ENCODE measurements at regions not wholly inside any gene's neighbourhood (a gene's known extent, or its start where the extent isn't known, plus 50 kb on each side); places are given as distances from the start of the nearest gene placed in this dataset.

DNA sequence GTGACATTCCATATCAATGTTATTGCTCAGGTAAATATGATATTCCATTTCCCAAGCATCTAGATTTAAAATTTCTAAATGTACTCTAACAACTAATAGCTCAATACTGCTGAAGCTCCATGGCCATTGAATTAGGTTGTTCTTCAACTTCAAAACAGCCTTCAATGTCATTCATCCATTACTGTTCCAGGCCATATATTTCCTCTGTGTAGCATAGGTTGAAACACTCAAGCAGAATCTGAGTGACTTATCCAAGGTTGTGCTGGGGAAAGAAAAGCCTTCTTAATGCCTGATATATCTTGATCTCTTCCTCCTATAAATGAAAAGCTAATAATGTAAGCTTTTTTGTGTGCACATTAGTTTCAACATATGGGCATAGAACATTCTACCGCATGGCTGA lies 142.1 kb upstream of the ARL4C start:
- H3K36me3 ChIP-seq (ENCODE audit: insufficient read depth, low read length): no peaks in the 10 kb centered on the region
- H4K20me1 ChIP-seq (ENCODE audit: insufficient read depth): no peaks in the 10 kb centered on the region
- H3K4me3 ChIP-seq (ENCODE audit: low read length): no peak overlapping the region
- H3K9me2 ChIP-seq (ENCODE audit: insufficient read depth, low read length): no peaks in the 10 kb centered on the region
- TF ChIP-seq TAF1 (IDR thresholded peaks at IDR 0.05; ENCODE audit: low read depth) (no peak), CTCF (IDR thresholded peaks at IDR 0.05; ENCODE audit: poor library complexity, severe bottlenecking) (no peak), EP300 (conservative IDR thresholded peaks at IDR 0.05; ENCODE audit: poor library complexity, severe bottlenecking) (no peak), EZH2 (IDR thresholded peaks at IDR 0.05; ENCODE audit: borderline replicate concordance, insufficient read depth, low read length, poor library complexity, severe bottlenecking) (no peak), RAD21 (conservative IDR thresholded peaks at IDR 0.05) (no peak), SMC3 (conservative IDR thresholded peaks at IDR 0.05; ENCODE audit: poor library complexity) (no peak), POLR2AphosphoS5 (IDR thresholded peaks at IDR 0.05) (no peak), MXI1 (conservative IDR thresholded peaks at IDR 0.05; ENCODE audit: poor library complexity, severe bottlenecking) (no peak), REST (IDR thresholded peaks at IDR 0.05; ENCODE audit: borderline replicate concordance) (no peak)
- H3K9me3 ChIP-seq (ENCODE audit: low read length): no peaks in the 10 kb centered on the region
- H3F3A ChIP-seq (ENCODE audit: insufficient read depth, low read length, poor library complexity, severe bottlenecking): no peaks in the 10 kb centered on the region
- H3K27ac ChIP-seq (ENCODE audit: low read length): no peak overlapping the region
- no peak overlapping the region for H2AFZ ChIP-seq (ENCODE audit: low read depth, low read length)
- H3K9ac ChIP-seq (ENCODE audit: low read length): no peak overlapping the region
- no peaks in the 10 kb centered on the region for H3K27me3 ChIP-seq (ENCODE audit: insufficient read depth, low read depth, low read length)
- H3K79me2 ChIP-seq (replicated peaks; ENCODE audit: insufficient read depth, low read length): no peaks in the 10 kb centered on the region
- H3K4me2 ChIP-seq (ENCODE audit: low read length): no peak overlapping the region

DNA sequence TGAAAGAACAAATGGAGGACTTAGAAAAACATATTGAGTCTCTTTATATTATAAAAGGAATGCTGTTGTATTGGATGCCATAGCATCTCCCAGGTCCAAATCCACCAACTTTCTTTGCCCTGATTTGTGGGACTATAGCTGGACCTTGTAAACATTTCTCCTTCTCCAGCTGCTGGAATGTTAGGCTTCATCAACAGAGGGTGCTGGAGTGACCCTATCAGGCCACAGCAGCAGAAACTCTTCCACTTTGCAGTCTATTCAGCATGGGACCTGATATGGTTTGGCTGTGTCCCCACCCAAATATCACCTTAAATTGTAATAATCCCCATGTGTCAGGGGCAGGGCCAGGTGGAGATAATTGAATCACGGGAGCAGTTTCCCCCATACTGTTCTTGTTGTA lies 138.4 kb upstream of the ARL4C start:
- no peak overlapping the region for H3K9ac ChIP-seq (ENCODE audit: low read length)
- H3K79me2 ChIP-seq (replicated peaks; ENCODE audit: insufficient read depth, low read length): no peaks in the 10 kb centered on the region
- H3K9me3 ChIP-seq (ENCODE audit: low read length): no peaks in the 10 kb centered on the region
- TF ChIP-seq POLR2AphosphoS5 (IDR thresholded peaks at IDR 0.05): no peak
- TF ChIP-seq RAD21 (conservative IDR thresholded peaks at IDR 0.05): no peak
- no peak for TF ChIP-seq TAF1 (IDR thresholded peaks at IDR 0.05; ENCODE audit: low read depth)
- TF ChIP-seq EZH2 (IDR thresholded peaks at IDR 0.05; ENCODE audit: borderline replicate concordance, insufficient read depth, low read length, poor library complexity, severe bottlenecking): no peak
- no peaks in the 10 kb centered on the region for H4K20me1 ChIP-seq (ENCODE audit: insufficient read depth)
- H2AFZ ChIP-seq (ENCODE audit: low read depth, low read length): no peak overlapping the region
- H3K4me2 ChIP-seq (ENCODE audit: low read length): no peak overlapping the region
- H3K9me2 ChIP-seq (ENCODE audit: insufficient read depth, low read length): no peaks in the 10 kb centered on the region
- no peaks in the 10 kb centered on the region for H3F3A ChIP-seq (ENCODE audit: insufficient read depth, low read length, poor library complexity, severe bottlenecking)
- H3K27ac ChIP-seq (ENCODE audit: low read length): no peak overlapping the region
- H3K36me3 ChIP-seq (ENCODE audit: insufficient read depth, low read length): no peaks in the 10 kb centered on the region
- no peaks in the 10 kb centered on the region for H3K27me3 ChIP-seq (ENCODE audit: insufficient read depth, low read depth, low read length)
- H3K4me3 ChIP-seq (ENCODE audit: low read length): no peak overlapping the region
